NOMO-1 treated with dmso at 0.1 percent for 144 hours (cell line): ENCODE measurements at regions not wholly inside any gene's neighbourhood (a gene's known extent, or its start where the extent isn't known, plus 50 kb on each side); places are given as distances from the start of the nearest gene placed in this dataset.

ENCODE experiments used
- DNase-seq: peaks from one replicate; lab custom pipeline; 2025; ENCODE audit not compliant: unreplicated experiment; lab: John Stamatoyannopoulos, UW

- DNase-seq = no peak
Observed at GRCh38 chr12:124094733-124095132, 121.7 kb downstream of the ZNF664 start.

DNA sequence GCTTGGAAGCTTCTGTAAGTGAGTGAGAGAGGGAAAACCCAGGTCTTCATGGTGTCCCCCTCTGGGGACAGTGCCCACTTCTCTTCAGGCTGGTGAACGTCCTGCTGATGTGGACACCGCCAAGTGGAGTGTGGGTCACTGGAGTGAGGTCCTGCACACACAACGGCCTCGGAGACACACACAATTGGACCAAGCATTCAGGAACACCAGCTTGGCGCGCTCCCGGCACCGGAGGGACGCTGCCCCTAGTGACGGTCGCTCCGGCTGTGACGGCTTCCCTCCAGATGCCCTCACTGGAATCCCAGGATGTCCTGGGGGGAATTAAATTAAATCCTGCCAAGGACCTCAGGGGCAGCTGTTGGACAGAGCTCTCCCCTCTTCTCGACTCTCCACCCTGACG lies 123.1 kb downstream of the ZNF664 start:
- DNase-seq = no peak

GRCh38 chr12:124096869-124097434 lies 123.9 kb downstream of the ZNF664 start:
- no peak for DNase-seq

DNA sequence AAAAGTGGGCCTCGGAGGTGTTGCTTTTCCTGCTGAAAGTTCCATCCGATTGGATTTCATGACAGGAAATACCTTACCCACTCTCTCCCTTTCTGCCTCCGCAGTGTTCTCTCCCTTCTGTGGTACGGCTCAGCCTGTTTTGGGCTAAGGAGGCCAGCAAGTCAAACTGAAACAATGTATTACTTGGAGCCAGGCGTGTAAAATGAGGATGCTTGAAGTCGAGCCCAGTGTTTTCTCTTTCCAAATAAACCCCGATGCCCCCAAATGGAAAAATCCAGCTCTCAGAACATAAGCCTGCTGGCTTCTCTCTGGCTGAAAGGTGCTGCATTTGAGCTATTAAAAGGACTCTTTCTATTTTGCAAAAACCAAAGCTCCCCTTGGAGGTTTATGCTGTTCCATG lies 124.7 kb downstream of the ZNF664 start:
- DNase-seq = no peak

DNA sequence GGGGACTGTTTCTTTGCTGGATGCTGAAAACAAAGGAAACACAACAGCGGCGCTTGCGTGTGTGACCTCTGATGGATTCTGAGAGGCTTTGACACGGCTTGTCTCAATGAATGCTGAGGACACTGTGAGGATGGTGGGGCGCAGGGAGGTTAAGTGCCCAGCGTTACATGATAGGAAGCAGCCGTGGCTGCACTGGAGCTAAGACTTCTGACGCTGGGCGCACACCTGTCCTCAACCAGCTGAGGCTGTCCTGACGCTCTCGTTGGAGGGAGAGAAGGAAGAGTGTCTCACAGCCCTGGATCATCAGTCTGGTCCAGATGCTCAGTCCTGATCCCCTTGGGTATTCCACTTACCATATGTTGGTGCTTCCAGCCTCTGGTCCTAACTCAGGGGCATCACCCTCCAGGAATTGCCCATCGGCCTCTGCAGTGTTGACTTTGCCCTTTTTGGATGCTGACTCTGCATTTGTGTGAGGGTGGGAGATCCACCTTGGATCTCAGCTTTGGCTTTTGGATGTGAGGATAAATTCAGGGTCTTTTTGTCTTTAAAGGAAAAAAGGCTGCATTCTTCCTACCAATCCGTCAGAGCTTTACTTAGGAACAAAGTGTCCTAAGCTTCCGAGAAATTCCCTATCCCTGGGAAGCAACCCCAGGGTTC lies 125.2 kb downstream of the ZNF664 start:
- no peak for DNase-seq

GRCh38 chr12:124098887-124099286 lies 125.9 kb downstream of the ZNF664 start:
- DNase-seq = no peak

- DNase-seq = no peak
Observed at GRCh38 chr12:124099661-124100060, 126.6 kb downstream of the ZNF664 start.

DNA sequence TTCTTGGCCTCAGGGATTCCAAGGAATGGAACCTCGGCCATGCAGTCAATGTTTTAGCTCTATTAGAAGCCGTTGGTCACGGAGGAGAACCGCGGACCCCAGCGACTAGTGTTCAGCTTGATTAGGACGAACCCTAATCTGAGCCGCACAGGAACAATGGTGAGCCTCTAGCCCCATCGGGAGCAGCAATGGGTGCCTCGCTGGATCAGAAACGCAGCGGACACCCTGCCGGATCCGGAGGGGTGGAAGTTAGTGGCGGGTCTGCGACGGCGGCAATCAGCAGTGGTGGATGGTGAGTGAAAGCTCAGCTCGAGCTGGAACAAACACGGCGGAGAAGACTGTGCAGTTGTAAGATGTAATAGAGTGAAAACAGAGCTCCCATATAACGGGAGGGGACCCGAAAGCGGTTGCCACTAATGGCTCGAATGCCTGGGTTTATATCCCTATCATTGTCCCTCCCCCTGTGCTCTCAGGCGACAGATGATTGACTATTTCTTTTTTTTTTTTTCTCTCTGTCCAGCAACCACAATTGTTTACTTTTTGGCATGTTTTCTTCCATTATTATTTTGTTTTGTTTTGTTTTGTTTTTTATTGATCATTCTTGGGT lies 127.7 kb downstream of the ZNF664 start:
- no peak for DNase-seq

GRCh38 chr12:124105546-124105945 lies 132.5 kb downstream of the ZNF664 start:
- DNase-seq = no peak

DNA sequence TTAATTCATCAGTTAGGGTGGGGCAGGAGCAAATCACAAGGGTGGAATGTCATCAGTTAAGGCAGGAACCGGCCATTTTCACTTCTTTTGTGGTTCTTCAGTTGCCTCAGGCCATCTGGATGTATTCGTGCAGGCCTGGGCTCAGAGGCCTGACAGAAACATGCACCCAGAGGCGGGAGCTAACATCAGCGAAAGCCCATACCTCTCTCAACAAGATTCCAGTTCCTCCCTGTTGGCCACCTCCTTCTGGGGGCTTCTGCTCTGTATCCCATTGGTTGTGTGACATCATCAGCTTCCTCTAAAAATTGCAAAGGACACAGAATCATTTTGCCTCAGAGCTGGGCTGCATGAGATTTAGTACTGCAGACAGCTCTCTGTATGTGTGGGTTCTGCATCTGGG lies 134.3 kb downstream of the ZNF664 start:
- DNase-seq = no peak

- DNase-seq = peak; percentile 48
Observed at GRCh38 chr12:124109760-124110159, 136.7 kb downstream of the ZNF664 start.

GRCh38 chr12:124110372-124110883 lies 137.4 kb downstream of the ZNF664 start:
- no peak for DNase-seq

DNA sequence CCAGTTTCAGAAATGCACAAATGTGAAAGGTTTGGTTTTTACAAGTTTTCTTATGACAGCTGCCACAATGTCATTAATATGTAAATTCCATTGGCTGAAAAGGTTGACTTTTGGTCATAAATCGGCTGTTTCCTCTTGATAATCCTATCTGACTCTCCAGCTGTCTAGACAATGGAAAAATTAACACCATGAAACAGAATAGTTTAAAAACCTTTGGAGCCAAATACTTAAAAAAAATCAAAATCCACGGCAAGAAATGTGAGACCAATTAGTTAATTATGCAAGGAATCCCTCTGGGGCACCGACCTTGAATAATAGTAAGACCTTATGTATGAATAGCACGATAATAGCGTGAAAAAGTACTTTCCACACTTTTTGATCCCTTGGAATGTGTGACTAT lies 138.0 kb downstream of the ZNF664 start:
- DNase-seq = no peak

GRCh38 chr12:124114316-124114715 lies 141.3 kb downstream of the ZNF664 start:
- no peak for DNase-seq

GRCh38 chr12:124115496-124115895 lies 142.5 kb downstream of the ZNF664 start:
- no peak for DNase-seq

DNA sequence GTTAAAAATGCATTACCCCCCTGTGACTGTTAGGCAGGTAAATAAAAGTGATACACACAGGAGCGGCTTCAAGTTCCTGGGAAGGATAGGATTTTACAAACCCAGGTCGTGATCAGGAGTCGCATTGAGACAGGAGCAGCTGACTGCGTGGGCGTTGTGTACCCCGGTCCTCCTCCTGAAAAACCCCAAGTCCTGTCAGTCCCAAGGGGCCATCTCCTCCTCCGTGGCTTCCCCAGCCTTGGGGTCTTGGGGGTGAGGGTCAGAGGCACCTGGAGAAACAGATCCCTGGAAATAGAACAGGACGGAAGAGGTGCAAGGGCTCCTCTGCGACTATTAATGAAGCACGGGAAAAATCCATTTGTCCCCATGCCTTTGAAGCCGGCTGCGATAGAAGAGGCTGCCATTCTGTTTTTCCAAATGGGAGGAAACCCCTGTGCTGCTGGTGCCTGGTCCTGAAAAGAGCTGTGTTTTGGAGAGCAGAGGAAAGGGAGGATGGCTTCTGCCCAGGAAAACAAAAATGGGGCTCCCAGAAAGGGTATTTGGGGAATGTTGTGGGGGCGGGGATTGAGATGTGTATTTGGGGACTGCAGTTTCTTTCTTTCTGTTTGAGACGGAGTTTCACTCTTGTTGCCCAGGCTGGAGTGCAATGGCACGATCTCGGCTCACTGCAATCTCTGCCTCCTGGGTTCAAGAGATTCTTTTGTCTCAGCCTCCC lies 143.1 kb downstream of the ZNF664 start:
- no peak for DNase-seq

DNA sequence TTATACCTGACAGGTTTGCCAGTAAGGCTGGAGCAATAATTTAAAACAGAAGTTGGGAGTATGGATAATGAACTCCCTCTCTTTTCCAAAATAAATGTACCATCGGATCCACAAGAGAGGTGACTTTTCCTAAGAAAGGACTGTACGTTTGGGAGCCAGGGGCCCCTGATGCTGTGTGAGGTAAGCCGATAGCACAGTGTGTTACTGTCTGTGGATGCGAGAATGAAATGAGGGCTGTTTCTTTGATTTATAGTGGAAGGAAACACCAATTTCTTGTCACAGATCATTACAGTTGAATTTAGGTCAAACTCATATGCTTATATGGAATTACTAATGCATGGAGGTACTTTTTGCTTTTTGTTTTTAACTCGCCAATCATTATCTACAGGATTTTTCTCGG lies 147.7 kb downstream of the ZNF664 start:
- no peak for DNase-seq

DNA sequence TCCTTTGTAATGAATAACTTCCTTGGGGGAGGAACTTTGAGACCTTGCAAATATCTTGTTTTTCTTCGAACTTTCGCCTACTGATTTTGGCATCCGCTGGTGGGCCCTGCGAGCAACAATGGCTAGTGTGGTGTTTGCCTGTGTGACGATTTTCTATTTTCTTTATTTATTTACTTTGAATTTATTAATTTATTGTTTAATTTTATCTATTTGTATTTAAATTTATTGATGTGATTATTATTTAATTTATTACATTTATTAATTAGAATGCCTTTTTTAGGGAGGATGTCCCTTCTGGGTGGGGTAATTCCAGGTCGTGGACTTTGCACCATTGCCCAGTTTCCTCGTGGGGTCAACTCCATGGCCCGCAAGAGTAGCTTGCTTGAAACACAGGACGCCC lies 149.7 kb downstream of the ZNF664 start:
- no peak for DNase-seq

DNA sequence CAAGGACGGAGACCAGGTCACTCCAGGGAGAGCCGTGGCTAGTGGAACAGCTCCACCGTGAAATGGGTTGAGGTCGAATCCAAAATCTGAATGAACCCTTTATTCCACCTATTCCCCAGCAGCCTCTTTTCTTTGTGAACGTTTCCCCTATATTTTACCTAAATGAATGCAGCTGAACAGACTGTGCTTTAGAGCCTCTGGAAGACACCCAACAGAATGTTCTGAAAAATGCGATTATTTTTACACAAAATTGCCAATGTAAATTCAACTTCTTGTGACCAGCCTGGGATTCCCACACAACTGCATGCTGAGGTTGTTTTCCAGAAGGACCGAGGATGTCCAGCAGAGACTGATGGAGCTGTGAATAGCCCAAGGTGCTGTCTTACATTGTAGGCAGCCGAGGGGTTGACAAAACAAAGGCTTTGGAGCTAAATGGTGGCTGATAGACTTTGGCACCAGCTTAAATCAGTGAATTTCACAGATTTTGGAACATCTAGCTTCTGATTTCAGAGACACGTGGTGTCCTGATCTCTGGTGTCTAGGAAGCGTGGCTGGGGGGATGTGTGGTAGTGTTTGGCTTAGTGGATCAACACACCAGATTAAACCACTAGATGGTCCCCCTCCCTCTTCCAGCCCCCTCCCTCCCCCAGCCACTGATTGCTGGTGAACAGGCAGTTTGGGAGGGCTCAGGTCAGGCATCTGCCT lies 150.4 kb downstream of the ZNF664 start:
- DNase-seq = no peak

GRCh38 chr12:124125203-124125871 lies 152.3 kb downstream of the ZNF664 start:
- DNase-seq = peak; percentile 65
